ENCODE measurements at regions not wholly inside any gene's neighbourhood (a gene's known extent, or its start where the extent isn't known, plus 50 kb on each side); places are given as distances from the start of the nearest gene placed in this dataset.
"Not testable (repeated sequence)": the region's sequence is repeated elsewhere in the genome, so short reads cannot be mapped to it uniquely, and the experiment has no call there.

DNA sequence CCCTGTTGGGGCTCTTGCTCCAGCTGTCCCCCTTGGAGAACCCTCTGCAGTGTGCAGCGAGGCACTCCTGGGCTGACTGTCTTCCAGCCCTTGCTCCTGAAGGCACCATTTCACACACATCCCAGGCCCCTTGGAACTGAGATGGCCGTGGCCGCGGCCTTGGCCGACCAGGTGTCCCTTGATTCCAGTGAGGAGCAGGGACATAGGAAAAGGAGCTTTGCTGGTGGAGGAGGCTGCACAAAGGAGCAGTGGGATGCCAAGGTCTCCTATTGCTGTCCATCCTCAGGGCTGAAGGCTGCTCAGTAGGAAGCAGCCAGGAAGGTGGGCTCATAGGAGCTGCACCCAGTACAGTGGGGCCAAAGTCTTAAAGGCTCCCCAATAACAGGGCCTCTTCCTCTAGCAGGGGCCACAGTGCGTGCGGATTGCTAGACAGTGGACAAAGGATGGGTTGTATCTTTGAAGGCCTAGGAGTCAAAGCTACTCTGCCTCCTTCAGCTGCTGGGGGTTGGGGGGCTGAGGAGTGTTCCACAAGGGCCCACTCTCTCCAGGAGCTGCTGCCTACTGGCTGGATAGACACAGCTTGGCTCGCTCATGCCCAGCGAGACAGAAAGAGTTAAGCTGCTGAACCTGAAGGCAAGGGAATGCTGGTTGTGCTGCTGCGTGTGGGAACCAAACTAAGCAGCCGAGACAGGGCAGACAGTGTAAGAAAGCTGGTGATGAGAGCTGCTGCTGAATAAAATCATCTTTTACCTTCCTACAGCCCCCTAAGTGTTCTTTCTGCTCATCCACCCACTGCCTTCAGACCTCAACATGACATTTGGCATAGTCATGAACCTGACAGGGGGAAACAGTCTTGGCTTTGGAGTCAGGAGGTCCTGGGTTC is 891.9 kb upstream of the ZNF722 start:
- DNase-seq = no peak

- not testable (repeated sequence) for DNase-seq
Observed at GRCh38 chr7:63111511-63111910, 887.1 kb upstream of the ZNF722 start.

GRCh38 chr7:63112764-63113712 is 885.6 kb upstream of the ZNF722 start:
- no peak for DNase-seq

GRCh38 chr7:63113713-63114285 is 884.9 kb upstream of the ZNF722 start:
- DNase-seq = no peak

GRCh38 chr7:63114371-63114985 is 884.2 kb upstream of the ZNF722 start:
- no peak for DNase-seq

Data from NCI-H1694 (cell line).